ENCODE measurements at regions not wholly inside any gene's neighbourhood (a gene's known extent, or its start where the extent isn't known, plus 50 kb on each side); places are given as distances from the start of the nearest gene placed in this dataset.

DNA sequence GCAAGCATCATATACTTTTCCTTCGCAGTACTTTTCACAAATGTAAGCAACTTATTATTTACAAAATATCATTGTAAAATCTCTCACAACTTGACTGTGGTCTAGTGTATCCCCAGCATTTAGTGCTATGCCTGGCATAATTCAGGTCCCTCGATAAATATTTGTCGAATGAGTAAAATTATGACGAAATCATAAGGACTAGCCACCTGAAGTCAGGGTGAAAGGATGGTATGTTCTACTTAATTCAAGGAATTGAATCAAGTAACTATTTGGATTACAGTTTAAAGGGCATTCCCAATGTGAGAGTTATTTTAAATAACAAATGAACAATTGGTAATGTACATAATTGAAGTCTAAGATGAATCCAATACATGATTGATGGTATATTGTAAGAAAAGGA lies 393.0 kb upstream of the SLC35B3 start:
- ATAC-seq, result no peak
- no TSS peak for BruUV-seq (replicated peaks)
- Histone ChIP-seq H3K36me3 (ENCODE audit: control insufficient read depth, insufficient read depth, low read length) (no peaks in the 10 kb centered on the region), H3K4me3 (ENCODE audit: low read depth in 2 of 2, low read length in 2 of 2) (no peak overlapping the region), H3K9me3 (ENCODE audit: control insufficient read depth, insufficient read depth, low read depth, low read length) (no peaks in the 10 kb centered on the region), H3K27ac (ENCODE audit: low read length) (no peak overlapping the region), H3K4me1 (ENCODE audit: control insufficient read depth, insufficient read depth, low read length) (no peaks in the 10 kb centered on the region), H3K27me3 (ENCODE audit: control insufficient read depth, insufficient read depth, low read length) (no peaks in the 10 kb centered on the region)
- ChIA-PET POLR2A (no interaction called here), CTCF (no interaction called here)
- DNase-seq (ENCODE audit: low read depth, low spot score), result no peak
- intact Hi-C loops (cut with micrococcal nuclease; ENCODE audit: unreplicated experiment) (no loop called here), in situ Hi-C loops (cut with HindIII; ENCODE audit: low pct_unique_long_range_greater_than_20kb, low sequenced_read_pairs) (no loop called here)
- TF ChIP-seq, protein P1, sequence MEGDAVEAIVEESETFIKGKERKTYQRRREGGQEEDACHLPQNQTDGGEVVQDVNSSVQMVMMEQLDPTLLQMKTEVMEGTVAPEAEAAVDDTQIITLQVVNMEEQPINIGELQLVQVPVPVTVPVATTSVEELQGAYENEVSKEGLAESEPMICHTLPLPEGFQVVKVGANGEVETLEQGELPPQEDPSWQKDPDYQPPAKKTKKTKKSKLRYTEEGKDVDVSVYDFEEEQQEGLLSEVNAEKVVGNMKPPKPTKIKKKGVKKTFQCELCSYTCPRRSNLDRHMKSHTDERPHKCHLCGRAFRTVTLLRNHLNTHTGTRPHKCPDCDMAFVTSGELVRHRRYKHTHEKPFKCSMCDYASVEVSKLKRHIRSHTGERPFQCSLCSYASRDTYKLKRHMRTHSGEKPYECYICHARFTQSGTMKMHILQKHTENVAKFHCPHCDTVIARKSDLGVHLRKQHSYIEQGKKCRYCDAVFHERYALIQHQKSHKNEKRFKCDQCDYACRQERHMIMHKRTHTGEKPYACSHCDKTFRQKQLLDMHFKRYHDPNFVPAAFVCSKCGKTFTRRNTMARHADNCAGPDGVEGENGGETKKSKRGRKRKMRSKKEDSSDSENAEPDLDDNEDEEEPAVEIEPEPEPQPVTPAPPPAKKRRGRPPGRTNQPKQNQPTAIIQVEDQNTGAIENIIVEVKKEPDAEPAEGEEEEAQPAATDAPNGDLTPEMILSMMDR (IDR thresholded peaks at IDR 0.05), result no peak
- no peak for TF ChIP-seq TCF7L2 (IDR thresholded peaks at IDR 0.05; ENCODE audit: low read depth, low read length)
- TF ChIP-seq SIN3A (IDR thresholded peaks at IDR 0.05; ENCODE audit: borderline replicate concordance, insufficient read depth, low read depth, low read length), result no peak
- no peak for TF ChIP-seq POLR2AphosphoS5 (IDR thresholded peaks at IDR 0.05; ENCODE audit: low read depth, low read length)
- TF ChIP-seq, protein P2, sequence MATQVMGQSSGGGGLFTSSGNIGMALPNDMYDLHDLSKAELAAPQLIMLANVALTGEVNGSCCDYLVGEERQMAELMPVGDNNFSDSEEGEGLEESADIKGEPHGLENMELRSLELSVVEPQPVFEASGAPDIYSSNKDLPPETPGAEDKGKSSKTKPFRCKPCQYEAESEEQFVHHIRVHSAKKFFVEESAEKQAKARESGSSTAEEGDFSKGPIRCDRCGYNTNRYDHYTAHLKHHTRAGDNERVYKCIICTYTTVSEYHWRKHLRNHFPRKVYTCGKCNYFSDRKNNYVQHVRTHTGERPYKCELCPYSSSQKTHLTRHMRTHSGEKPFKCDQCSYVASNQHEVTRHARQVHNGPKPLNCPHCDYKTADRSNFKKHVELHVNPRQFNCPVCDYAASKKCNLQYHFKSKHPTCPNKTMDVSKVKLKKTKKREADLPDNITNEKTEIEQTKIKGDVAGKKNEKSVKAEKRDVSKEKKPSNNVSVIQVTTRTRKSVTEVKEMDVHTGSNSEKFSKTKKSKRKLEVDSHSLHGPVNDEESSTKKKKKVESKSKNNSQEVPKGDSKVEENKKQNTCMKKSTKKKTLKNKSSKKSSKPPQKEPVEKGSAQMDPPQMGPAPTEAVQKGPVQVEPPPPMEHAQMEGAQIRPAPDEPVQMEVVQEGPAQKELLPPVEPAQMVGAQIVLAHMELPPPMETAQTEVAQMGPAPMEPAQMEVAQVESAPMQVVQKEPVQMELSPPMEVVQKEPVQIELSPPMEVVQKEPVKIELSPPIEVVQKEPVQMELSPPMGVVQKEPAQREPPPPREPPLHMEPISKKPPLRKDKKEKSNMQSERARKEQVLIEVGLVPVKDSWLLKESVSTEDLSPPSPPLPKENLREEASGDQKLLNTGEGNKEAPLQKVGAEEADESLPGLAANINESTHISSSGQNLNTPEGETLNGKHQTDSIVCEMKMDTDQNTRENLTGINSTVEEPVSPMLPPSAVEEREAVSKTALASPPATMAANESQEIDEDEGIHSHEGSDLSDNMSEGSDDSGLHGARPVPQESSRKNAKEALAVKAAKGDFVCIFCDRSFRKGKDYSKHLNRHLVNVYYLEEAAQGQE (IDR thresholded peaks at IDR 0.05; ENCODE audit: insufficient read depth in 1 of 2, low read depth in 2 of 2, low read length in 1 of 2), result no peak

DNA sequence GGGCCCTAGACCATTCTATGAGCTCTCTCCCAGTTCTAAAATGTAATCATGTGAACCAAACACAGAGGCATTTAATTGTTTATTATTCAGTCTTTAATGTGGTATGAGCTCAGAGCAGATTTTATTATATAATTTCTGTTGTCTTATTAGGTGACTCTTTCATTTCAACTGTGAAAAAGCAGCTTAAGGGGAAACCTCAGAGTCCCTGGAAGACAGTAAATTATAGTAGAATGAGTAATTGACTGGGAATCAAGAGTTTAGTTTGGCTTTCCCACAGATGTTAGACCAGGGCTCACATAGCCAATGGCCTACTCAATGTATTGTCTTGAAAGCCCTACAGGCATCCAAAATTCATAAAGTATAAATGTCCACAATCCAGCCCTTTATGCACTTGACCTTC lies 390.4 kb upstream of the SLC35B3 start:
- ATAC-seq (no peak), DNase-seq (ENCODE audit: low read depth, low spot score) (no peak)
- no peaks in the 10 kb centered on the region for H3K36me3 ChIP-seq (ENCODE audit: control insufficient read depth, insufficient read depth, low read length)
- H3K4me1 ChIP-seq (ENCODE audit: control insufficient read depth, insufficient read depth, low read length), result no peaks in the 10 kb centered on the region
- ChIA-PET POLR2A (no interaction called here), CTCF (no interaction called here)
- 0 out of 2 replicates have a peak, but pooled peaks cover 2% of the 10 kb centered on the region for H3K27me3 ChIP-seq (ENCODE audit: control insufficient read depth, insufficient read depth, low read length)
- no peak overlapping the region for H3K4me3 ChIP-seq (ENCODE audit: low read depth in 2 of 2, low read length in 2 of 2)
- in situ Hi-C loops (cut with HindIII; ENCODE audit: low pct_unique_long_range_greater_than_20kb, low sequenced_read_pairs), result no loop called here
- intact Hi-C loops (cut with micrococcal nuclease; ENCODE audit: unreplicated experiment), result no loop called here
- no TSS peak for BruUV-seq (replicated peaks)
- no peak overlapping the region for H3K27ac ChIP-seq (ENCODE audit: low read length)
- H3K9me3 ChIP-seq (ENCODE audit: control insufficient read depth, insufficient read depth, low read depth, low read length), result 0 out of 2 replicates have a peak, but pooled peaks cover 6% of the 10 kb centered on the region
- TF ChIP-seq, protein P1 (IDR thresholded peaks at IDR 0.05), result no peak
- TF ChIP-seq TCF7L2 (IDR thresholded peaks at IDR 0.05; ENCODE audit: low read depth, low read length), result no peak
- no peak for TF ChIP-seq POLR2AphosphoS5 (IDR thresholded peaks at IDR 0.05; ENCODE audit: low read depth, low read length)

All from Panc1 (cell line).